ENCODE measurements at regions not wholly inside any gene's neighbourhood (a gene's known extent, or its start where the extent isn't known, plus 50 kb on each side); places are given as distances from the start of the nearest gene placed in this dataset.

- H3K4me3 ChIP-seq (ENCODE audit: low read depth, low read length): no peak overlapping the region
- H3K27ac ChIP-seq (ENCODE audit: low read depth, low read length): no peak overlapping the region
- H3K27me3 ChIP-seq (ENCODE audit: control insufficient read depth, insufficient read depth, low read length): no peaks in the 10 kb centered on the region
- H3K9me3 ChIP-seq (ENCODE audit: control insufficient read depth, insufficient read depth, low read length): peaks cover 62% of the 10 kb centered on the region
- ChIA-PET CTCF (no interaction called here), POLR2A (no interaction called here)
- DNase-seq (ENCODE audit: low read depth, low spot score): no peak
- TF ChIP-seq, protein P1, sequence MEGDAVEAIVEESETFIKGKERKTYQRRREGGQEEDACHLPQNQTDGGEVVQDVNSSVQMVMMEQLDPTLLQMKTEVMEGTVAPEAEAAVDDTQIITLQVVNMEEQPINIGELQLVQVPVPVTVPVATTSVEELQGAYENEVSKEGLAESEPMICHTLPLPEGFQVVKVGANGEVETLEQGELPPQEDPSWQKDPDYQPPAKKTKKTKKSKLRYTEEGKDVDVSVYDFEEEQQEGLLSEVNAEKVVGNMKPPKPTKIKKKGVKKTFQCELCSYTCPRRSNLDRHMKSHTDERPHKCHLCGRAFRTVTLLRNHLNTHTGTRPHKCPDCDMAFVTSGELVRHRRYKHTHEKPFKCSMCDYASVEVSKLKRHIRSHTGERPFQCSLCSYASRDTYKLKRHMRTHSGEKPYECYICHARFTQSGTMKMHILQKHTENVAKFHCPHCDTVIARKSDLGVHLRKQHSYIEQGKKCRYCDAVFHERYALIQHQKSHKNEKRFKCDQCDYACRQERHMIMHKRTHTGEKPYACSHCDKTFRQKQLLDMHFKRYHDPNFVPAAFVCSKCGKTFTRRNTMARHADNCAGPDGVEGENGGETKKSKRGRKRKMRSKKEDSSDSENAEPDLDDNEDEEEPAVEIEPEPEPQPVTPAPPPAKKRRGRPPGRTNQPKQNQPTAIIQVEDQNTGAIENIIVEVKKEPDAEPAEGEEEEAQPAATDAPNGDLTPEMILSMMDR (IDR thresholded peaks at IDR 0.05; ENCODE audit: low read depth, low read length): no peak
These were observed 586.8 kb upstream of the MGMT start for GRCh38 chr10:128880159-128880725.

- no peaks in the 10 kb centered on the region for H3K27me3 ChIP-seq (ENCODE audit: control insufficient read depth, insufficient read depth, low read length)
- no peak overlapping the region for H3K4me3 ChIP-seq (ENCODE audit: low read depth, low read length)
- no peak overlapping the region for H3K27ac ChIP-seq (ENCODE audit: low read depth, low read length)
- POLR2A ChIA-PET: no interaction called here
- peaks cover 70% of the 10 kb centered on the region for H3K9me3 ChIP-seq (ENCODE audit: control insufficient read depth, insufficient read depth, low read length)
- no peak for DNase-seq (ENCODE audit: low read depth, low spot score)
- CTCF ChIA-PET: no interaction called here
- TF ChIP-seq, protein P1 (IDR thresholded peaks at IDR 0.05; ENCODE audit: low read depth, low read length): no peak
These were observed 586.0 kb upstream of the MGMT start for GRCh38 chr10:128881086-128881485.

- CTCF ChIA-PET: no interaction called here
- Histone ChIP-seq H3K4me3 (ENCODE audit: low read depth, low read length) (no peak overlapping the region), H3K27me3 (ENCODE audit: control insufficient read depth, insufficient read depth, low read length) (no peaks in the 10 kb centered on the region), H3K27ac (ENCODE audit: low read depth, low read length) (no peak overlapping the region), H3K9me3 (ENCODE audit: control insufficient read depth, insufficient read depth, low read length) (peaks cover 70% of the 10 kb centered on the region)
- TF ChIP-seq, protein P1 (IDR thresholded peaks at IDR 0.05; ENCODE audit: low read depth, low read length): no peak
- POLR2A ChIA-PET: no interaction called here
- no peak for DNase-seq (ENCODE audit: low read depth, low spot score)
These were observed 583.6 kb upstream of the MGMT start for GRCh38 chr10:128883231-128884032.

GRCh38 chr10:128884033-128884425 is 583.0 kb upstream of the MGMT start:
- H3K27me3 ChIP-seq (ENCODE audit: control insufficient read depth, insufficient read depth, low read length): no peaks in the 10 kb centered on the region
- H3K4me3 ChIP-seq (ENCODE audit: low read depth, low read length): no peak overlapping the region
- CTCF ChIA-PET: no interaction called here
- POLR2A ChIA-PET: no interaction called here
- H3K9me3 ChIP-seq (ENCODE audit: control insufficient read depth, insufficient read depth, low read length): peaks cover 70% of the 10 kb centered on the region
- H3K27ac ChIP-seq (ENCODE audit: low read depth, low read length): no peak overlapping the region
- no peak for DNase-seq (ENCODE audit: low read depth, low spot score)
- TF ChIP-seq, protein P1 (IDR thresholded peaks at IDR 0.05; ENCODE audit: low read depth, low read length): no peak

DNA sequence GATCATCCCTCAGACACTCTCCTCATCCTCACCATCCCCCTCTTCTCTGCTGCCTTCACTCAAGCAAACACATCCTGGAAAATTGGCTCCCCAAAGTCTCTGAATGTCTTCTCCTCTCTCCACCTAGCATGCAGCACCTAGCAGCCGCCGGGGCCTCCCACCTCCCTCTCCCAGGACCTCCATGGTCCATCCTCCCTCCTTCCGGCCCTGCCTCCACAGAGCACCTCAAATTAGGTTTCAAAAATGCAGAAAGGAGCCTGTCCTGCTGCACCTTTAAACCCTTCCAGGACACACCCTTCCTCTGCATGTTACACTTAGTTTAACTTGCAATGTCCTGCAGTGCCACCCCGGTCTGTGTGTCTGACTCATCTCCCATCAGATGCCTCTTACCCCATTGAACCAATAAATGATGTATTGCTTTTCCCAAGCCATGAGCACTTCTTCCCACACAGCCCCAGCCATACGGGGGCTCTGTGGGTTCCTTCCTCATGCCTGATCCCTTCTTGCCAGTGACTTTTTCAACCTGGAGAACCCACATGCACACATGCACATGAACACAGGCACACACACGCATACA is 582.5 kb upstream of the MGMT start:
- TF ChIP-seq, protein P1 (IDR thresholded peaks at IDR 0.05; ENCODE audit: low read depth, low read length): no peak
- DNase-seq (ENCODE audit: low read depth, low spot score): no peak
- ChIA-PET CTCF (no interaction called here), POLR2A (no interaction called here)
- H3K9me3 ChIP-seq (ENCODE audit: control insufficient read depth, insufficient read depth, low read length): peaks cover 66% of the 10 kb centered on the region
- H3K27me3 ChIP-seq (ENCODE audit: control insufficient read depth, insufficient read depth, low read length): no peaks in the 10 kb centered on the region
- H3K27ac ChIP-seq (ENCODE audit: low read depth, low read length): no peak overlapping the region
- H3K4me3 ChIP-seq (ENCODE audit: low read depth, low read length): no peak overlapping the region
